CD4-positive, alpha-beta T cell treated with Interleukin-17A for 1 hour (primary cell): ENCODE measurements at regions not wholly inside any gene's neighbourhood (a gene's known extent, or its start where the extent isn't known, plus 50 kb on each side); places are given as distances from the start of the nearest gene placed in this dataset.
"Not testable (repeated sequence)": the region's sequence is repeated elsewhere in the genome, so short reads cannot be mapped to it uniquely, and the experiment has no call there.

ENCODE experiments used
- DNase-seq: peaks from one replicate; pipeline ENCODE4 v3.0.0-alpha.2; 2020

DNA sequence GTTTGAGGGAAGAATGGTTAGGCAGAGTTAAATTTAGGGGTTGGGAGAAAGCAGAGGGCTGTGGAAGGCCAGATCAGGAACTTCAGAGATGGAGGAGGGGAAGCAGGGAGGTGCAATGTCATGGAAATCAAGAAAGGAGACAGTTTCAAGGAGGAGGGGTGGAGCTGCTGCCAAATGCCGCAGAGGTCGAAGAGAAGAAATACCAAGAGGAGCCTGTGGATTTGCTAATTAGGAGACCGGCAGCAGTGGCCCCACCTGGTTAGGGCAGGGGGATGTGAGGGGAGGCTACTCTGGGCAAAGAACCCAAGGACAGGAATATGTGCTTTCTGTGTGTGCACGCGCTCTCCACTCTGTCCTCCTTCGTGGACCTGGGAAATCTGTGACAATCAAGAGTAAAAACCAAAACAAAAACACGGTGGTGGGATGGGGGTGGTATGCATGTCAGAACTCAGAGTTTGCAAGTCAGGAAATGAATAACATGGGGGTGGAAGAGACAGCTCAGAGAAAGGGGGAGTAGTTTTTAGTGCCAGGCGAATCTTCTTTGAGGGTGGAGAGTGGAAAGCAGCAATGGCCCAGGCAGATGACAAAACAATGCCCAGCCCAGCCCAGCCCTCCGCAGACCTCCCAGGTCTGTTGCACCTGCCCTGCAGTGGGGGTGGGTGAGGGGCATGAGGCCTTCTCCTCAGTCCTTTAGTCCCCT, 102.9 kb upstream of the PAX2 start:
- DNase-seq: no peak

GRCh38 chr10:100645091-100645490, 100.3 kb upstream of the PAX2 start:
- no peak for DNase-seq

GRCh38 chr10:100645613-100646392, 99.6 kb upstream of the PAX2 start:
- no peak for DNase-seq

DNA sequence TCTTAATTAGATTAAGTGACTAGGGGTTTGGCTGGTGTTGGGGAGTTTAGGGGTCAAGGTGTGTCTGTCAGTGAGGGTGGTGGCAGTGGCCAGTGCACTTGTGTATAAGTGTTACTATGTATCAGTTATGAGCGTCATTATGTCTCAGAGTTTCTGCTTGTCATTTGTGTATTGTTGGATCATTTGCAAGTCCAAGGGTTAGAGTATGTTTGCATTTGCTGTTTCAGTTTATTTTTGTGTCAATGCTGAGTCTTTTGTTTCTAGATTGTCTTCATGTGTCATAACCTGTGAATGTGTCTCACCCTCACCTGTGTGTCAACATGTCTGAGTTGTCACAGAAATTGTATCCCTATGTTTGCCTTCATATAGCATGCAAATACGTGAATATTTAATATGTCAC, 97.5 kb upstream of the PAX2 start:
- DNase-seq: no peak

GRCh38 chr10:100650693-100651092, 94.7 kb upstream of the PAX2 start:
- DNase-seq: no peak

DNA sequence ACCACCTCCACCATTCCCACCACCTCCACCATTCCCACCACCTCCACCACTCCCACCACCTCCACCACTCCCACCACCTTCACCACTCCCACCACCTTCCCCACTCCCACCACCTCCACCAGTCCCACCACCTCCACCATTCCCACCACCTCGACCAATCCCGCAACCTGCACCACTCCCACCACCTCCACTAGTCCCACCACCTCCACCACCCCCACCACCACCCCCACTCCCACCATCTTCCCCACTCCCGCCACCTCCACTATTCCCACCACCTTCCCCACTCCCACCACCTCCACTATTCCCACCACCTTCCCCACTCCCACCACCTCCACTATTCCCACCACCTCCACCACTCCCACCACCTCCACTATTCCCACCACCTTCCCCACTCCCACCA, 94.3 kb upstream of the PAX2 start:
- DNase-seq: not testable (repeated sequence)

DNA sequence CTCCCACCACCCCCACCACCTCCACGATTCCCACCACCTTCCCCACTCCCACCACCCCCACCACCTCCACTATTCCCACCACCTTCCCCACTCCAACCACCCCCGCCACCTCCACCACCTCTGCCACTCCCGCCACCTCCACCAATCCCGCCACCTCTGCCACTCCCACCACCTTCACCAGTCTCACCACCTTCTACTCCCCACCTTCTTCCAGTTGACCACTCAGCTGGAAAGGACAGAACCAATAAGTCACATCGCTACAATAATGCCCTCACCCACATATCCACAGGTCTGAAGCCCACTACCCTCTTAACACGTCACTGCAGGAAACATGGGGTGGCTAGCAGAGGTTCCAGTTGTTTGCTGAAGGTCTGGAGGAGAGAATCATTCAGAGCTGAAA, 93.5 kb upstream of the PAX2 start:
- no peak for DNase-seq

DNA sequence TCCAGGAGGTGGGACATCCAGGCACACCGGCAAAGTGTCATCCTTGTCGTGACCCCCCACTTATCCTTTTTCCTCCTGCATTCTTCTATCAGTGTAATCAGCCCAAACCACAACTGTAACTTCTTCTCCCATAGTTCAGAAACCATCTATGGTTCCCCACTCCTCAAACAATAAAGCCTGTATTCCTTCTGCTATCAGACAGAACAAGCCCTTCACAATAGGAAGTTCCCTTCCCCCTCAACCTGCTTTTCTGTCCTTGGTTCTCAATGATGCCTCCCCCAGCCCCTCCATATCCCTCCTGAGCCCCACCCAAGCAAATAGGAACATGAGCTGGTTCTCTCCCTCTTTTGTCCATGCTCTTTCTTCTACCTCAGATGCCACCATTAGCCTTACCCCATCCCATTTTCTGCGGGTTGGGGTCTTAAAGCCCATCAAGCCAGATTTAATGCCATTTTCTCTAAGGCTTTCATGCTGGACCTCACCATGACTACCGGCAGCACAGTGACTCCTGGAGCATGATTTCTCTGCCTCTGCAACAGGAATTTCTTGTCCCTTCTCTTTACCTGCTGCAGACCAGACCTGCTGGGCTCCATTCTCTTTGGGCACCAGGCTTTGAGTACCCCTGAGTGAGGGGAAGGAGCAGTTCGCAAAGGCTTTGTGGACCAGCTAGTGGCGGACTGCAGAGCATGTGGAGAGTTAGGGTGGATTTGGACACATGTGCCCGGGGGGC, 92.8 kb upstream of the PAX2 start:
- no peak for DNase-seq

DNA sequence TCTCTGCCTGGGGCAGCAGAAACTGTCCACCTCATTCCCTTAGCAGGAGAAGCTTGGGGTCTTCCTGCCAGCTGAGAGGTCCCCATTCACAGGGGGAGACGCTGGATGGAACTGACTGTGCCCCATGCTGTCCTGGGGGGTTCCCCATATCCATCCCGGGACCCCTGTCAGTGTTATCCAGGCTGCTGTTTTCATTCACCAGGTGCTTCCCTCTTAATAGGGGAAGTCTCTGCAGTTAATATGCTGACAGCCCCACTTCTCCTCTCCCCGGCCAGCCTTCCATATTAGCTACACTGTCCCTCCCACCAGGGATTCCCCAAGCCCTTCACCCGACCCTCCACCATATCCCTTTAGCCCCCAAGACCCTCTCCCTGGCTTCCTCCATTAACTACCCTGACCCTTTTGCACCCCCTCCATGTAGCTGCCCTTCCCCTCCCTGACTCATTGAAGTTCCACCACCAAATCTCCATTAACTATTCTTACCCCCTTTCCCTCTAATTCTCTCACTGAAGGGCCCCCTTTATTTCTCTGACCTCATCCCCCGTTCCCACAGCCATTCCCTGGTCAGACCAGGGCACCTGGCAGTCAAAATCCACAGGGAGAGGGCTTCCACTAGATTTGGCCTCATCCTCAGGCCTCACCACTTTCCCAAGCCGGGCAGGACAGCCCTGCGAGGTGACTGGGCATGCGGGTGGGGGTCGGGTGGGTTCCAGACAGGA, 92.0 kb upstream of the PAX2 start:
- DNase-seq: no peak

GRCh38 chr10:100653957-100654781, 91.2 kb upstream of the PAX2 start:
- no peak for DNase-seq

DNA sequence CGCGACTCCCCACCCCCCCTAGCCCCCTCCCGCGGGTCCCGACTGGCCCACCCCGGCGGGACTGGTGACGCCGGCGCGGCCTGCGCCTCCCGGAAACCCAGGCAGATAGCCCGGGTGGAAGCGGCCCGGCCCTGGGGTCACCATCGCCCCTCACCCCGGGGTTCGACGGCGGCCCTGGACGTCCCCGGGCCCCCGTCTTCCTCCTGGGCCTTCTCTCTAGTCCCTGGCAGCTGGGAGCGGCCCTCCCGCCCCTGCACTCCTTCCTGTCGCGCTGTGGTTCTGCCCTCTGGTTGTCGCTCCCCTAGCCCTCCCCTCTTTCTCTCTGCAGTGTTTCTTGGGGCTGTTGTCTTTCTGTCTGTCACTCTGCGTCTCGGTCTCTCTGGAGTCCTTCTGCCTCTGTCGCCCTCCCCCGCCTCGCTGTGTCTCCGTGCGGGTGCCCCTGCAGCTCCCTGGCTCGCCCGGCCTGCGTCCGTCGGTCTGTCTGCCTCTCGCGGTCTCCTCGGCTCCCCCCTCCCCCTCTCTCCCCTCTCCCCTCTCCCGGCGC, 90.5 kb upstream of the PAX2 start:
- DNase-seq: no peak

- DNase-seq: no peak
Observed at GRCh38 chr10:100655326-100655759, 90.0 kb upstream of the PAX2 start.

DNA sequence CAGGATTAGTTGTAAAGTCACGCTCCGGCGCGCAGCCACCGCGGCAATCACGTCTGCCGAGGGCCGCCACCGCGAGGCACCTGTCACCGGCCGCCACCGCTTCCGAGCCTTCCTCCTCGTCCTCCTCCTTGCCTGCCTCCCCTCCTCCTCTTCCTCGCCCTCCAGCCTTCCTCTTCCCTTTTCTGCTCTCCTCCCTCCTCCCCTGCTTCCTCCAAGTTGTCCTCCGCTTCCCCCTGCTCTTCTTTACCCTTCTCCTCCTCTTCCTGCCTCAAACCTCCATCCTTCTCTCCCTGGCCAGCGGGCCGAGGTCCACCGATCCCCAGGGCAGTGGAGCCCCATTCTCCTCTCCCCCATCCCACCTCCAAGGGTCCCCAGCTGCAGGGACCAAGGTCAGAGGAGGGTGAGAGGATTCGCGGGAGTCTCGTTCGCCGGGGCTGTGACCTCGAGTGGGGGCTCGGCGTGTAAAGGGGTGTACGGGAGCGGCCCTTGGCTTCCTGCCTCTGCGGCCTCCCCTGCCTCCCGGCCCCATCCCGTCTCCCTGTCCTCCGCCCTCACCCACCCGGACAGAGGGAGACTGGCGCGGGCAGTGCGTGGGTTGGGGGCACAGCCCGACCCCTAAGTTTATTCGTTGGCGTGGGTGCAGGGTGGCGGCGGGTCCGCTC, 89.5 kb upstream of the PAX2 start:
- no peak for DNase-seq

DNA sequence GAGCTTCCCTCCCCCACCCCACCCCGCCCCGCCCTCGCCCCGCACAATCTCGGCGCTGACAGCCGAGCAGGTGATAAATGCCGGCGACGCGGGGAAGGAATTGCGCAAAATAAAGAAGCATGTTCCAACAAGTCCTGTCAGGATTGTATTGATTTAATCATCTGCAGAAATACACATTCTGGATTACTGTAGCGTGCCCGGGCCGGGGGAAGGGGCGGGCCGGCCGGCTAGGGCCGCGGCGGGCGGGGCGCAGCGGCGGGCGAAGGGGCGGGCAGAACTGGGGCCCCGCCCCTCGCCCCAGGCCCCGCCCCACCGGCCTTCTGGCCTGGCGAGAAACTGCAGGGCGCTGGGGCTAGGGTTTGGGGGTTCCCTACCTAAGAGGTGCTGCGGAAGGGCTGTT, 88.9 kb upstream of the PAX2 start:
- no peak for DNase-seq

DNA sequence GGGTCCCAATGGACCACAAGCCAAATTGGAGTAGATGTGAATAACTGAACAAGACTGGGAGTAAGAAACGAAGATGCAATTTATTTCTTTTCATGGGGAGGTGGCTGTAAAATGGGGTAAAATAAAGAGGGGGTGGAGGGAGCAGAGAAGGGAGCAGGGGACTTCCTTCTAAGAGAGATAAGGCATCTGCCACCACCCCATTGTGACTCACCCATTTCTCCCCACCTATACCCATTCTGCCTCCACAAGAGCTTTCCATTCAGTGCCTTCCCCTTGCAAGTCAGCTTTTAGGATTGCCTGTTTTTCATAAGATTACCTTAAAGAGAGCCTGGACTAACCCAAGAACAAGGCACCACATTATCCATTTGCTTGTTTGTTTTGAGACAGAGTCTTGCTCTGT, 87.1 kb upstream of the PAX2 start:
- DNase-seq: no peak

- no peak for DNase-seq
Observed at GRCh38 chr10:100659361-100660098, 85.9 kb upstream of the PAX2 start.

GRCh38 chr10:100660365-100660764, 85.0 kb upstream of the PAX2 start:
- no peak for DNase-seq

DNA sequence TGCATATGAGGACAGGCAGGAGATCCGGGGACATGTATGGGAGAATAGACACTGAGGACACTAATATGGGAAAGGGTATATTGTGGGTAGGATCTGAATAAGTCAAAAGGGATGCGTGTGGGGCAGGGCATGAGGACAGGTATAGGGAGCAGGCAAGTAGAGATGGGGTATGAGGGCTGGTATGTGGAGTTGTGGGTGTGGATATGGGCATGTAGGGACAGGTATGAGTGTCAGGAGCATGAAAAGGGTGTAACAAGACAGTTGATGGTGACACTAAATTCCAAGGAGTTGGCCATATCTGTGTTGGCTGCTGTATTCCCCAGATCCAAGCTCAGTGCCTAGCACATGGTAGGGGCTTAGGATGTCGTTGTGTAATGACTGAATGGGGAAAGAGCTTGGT, 84.4 kb upstream of the PAX2 start:
- no peak for DNase-seq

DNA sequence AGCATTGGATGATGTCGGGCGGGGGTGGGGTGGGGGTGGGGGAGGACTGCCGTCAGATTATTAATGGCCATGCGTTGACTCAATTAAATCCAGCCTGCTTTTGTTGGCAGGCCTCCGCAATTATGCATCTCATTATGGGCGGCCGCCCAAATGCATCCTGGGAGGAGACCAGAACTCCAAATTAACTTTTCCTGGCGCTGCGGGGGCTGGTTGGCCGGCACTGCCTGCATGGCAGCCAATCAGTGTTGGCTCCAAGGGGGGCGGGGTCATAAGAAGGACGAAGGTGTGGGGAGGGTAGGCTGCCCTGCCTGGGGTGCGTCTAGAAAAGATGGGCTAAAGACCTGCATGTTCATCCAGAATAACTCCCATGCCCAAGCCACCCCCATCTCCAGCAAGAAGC, 83.9 kb upstream of the PAX2 start:
- DNase-seq: no peak

- DNase-seq: no peak
Observed at GRCh38 chr10:100662067-100662466, 83.3 kb upstream of the PAX2 start.
